ENCODE measurements at regions not wholly inside any gene's neighbourhood (a gene's known extent, or its start where the extent isn't known, plus 50 kb on each side); places are given as distances from the start of the nearest gene placed in this dataset.

- Histone ChIP-seq H2AFZ (ENCODE audit: low read depth, low read length) (peak overlapping the region; percentile 18; the same call in 1 of the 2 replicates), H3K9me3 (ENCODE audit: insufficient read depth, low read length) (no peaks in the 10 kb centered on the region), H3K4me3 (ENCODE audit: low read length) (no peak overlapping the region), H3K27me3 (ENCODE audit: low read depth, low read length) (no peaks in the 10 kb centered on the region), H3K27ac (ENCODE audit: low read length) (no peak overlapping the region), H3K36me3 (replicated peaks; ENCODE audit: low read depth, low read length) (no peaks in the 10 kb centered on the region), H3K9ac (ENCODE audit: low read length) (no peak overlapping the region), H4K20me1 (ENCODE audit: insufficient read depth, low read length) (no peaks in the 10 kb centered on the region), H3K4me2 (ENCODE audit: low read length) (no peak overlapping the region), H3K4me1 (ENCODE audit: low read length) (no peaks in the 10 kb centered on the region), H3K79me2 (ENCODE audit: low read length) (no peaks in the 10 kb centered on the region)
- TF ChIP-seq EZH2phosphoT487 (IDR thresholded peaks at IDR 0.05; ENCODE audit: low read depth) (no peak), CTCF (IDR thresholded peaks at IDR 0.05; ENCODE audit: low read depth, low read length) (peak; percentile 61)
These were observed 87.9 kb upstream of the BMP5 start for GRCh38 chr6:55963301-55963700.

- no peak for TF ChIP-seq EZH2phosphoT487 (IDR thresholded peaks at IDR 0.05; ENCODE audit: low read depth)
- TF ChIP-seq CTCF (IDR thresholded peaks at IDR 0.05; ENCODE audit: low read depth, low read length) = no peak
- no peaks in the 10 kb centered on the region for H3K36me3 ChIP-seq (replicated peaks; ENCODE audit: low read depth, low read length)
- H3K27me3 ChIP-seq (ENCODE audit: low read depth, low read length) = no peaks in the 10 kb centered on the region
- no peak overlapping the region for H3K4me2 ChIP-seq (ENCODE audit: low read length)
- no peaks in the 10 kb centered on the region for H3K4me1 ChIP-seq (ENCODE audit: low read length)
- no peak overlapping the region for H3K4me3 ChIP-seq (ENCODE audit: low read length)
- H2AFZ ChIP-seq (ENCODE audit: low read depth, low read length) = no peak overlapping the region
- no peaks in the 10 kb centered on the region for H4K20me1 ChIP-seq (ENCODE audit: insufficient read depth, low read length)
- no peak overlapping the region for H3K27ac ChIP-seq (ENCODE audit: low read length)
- H3K79me2 ChIP-seq (ENCODE audit: low read length) = no peaks in the 10 kb centered on the region
- H3K9me3 ChIP-seq (ENCODE audit: insufficient read depth, low read length) = no peaks in the 10 kb centered on the region
- no peak overlapping the region for H3K9ac ChIP-seq (ENCODE audit: low read length)
These were observed 85.0 kb upstream of the BMP5 start for GRCh38 chr6:55960344-55960743.

- H3K79me2 ChIP-seq (ENCODE audit: low read length) = no peaks in the 10 kb centered on the region
- no peaks in the 10 kb centered on the region for H3K27me3 ChIP-seq (ENCODE audit: low read depth, low read length)
- no peaks in the 10 kb centered on the region for H3K4me1 ChIP-seq (ENCODE audit: low read length)
- H3K4me2 ChIP-seq (ENCODE audit: low read length) = no peak overlapping the region
- H2AFZ ChIP-seq (ENCODE audit: low read depth, low read length) = no peak overlapping the region
- H3K9me3 ChIP-seq (ENCODE audit: insufficient read depth, low read length) = no peaks in the 10 kb centered on the region
- no peaks in the 10 kb centered on the region for H4K20me1 ChIP-seq (ENCODE audit: insufficient read depth, low read length)
- H3K4me3 ChIP-seq (ENCODE audit: low read length) = no peak overlapping the region
- TF ChIP-seq EZH2phosphoT487 (IDR thresholded peaks at IDR 0.05; ENCODE audit: low read depth) (no peak), CTCF (IDR thresholded peaks at IDR 0.05; ENCODE audit: low read depth, low read length) (no peak)
- no peak overlapping the region for H3K9ac ChIP-seq (ENCODE audit: low read length)
- no peaks in the 10 kb centered on the region for H3K36me3 ChIP-seq (replicated peaks; ENCODE audit: low read depth, low read length)
- H3K27ac ChIP-seq (ENCODE audit: low read length) = no peak overlapping the region
These were observed 83.4 kb upstream of the BMP5 start for GRCh38 chr6:55958790-55959189.

GRCh38 chr6:55957961-55958422, 82.6 kb upstream of the BMP5 start:
- Histone ChIP-seq H3K27me3 (ENCODE audit: low read depth, low read length) (no peaks in the 10 kb centered on the region), H3K4me3 (ENCODE audit: low read length) (no peak overlapping the region), H3K9me3 (ENCODE audit: insufficient read depth, low read length) (no peaks in the 10 kb centered on the region), H3K36me3 (replicated peaks; ENCODE audit: low read depth, low read length) (no peaks in the 10 kb centered on the region), H3K79me2 (ENCODE audit: low read length) (no peaks in the 10 kb centered on the region), H3K9ac (ENCODE audit: low read length) (no peak overlapping the region), H3K27ac (ENCODE audit: low read length) (no peak overlapping the region), H3K4me2 (ENCODE audit: low read length) (no peak overlapping the region), H2AFZ (ENCODE audit: low read depth, low read length) (0 out of 2 replicates have a peak overlapping the region, but pooled peaks have one; percentile 26), H3K4me1 (ENCODE audit: low read length) (peaks cover 3% of the 10 kb centered on the region; the same call in 1 of the 2 replicates), H4K20me1 (ENCODE audit: insufficient read depth, low read length) (no peaks in the 10 kb centered on the region)
- TF ChIP-seq EZH2phosphoT487 (IDR thresholded peaks at IDR 0.05; ENCODE audit: low read depth) (no peak), CTCF (IDR thresholded peaks at IDR 0.05; ENCODE audit: low read depth, low read length) (no peak)

Data from OCI-LY3 (cell line).